Left ventricle myocardium inferior (tissue), 1 donor: ENCODE measurements at regions not wholly inside any gene's neighbourhood (a gene's known extent, or its start where the extent isn't known, plus 50 kb on each side); places are given as distances from the start of the nearest gene placed in this dataset.

ENCODE experiments used
- DNase-seq: peaks from one replicate; pipeline ENCODE4 v3.0.0-alpha.2; 2020
- H3K27ac ChIP-seq: fragments of 200-600 bp; replicated peaks from 2 replicates; pipeline ENCODE4 v1.8.0; 2021
- H3K27me3 ChIP-seq: fragments of 200-600 bp; 2 replicates; pipeline ENCODE4 v1.8.0; 2021; ENCODE audit warnings: low read depth
- H3K36me3 ChIP-seq: fragments of 200-600 bp; 2 replicates; pipeline ENCODE4 v1.8.0; 2021
- H3K4me1 ChIP-seq: fragments of 200-600 bp; 2 replicates; pipeline ENCODE4 v1.8.0; 2021
- H3K4me3 ChIP-seq: fragments of 200-600 bp; 2 replicates; pipeline ENCODE4 v1.8.0; 2021; ENCODE audit warnings: mild to moderate bottlenecking, moderate library complexity
- H3K9me3 ChIP-seq: fragments of 200-600 bp; replicated peaks from 2 replicates; pipeline ENCODE4 v1.8.0; 2021
- CTCF ChIP-seq: fragments of 200-600 bp; IDR thresholded peaks from 2 replicates; pipeline ENCODE4 v1.8.0; 2021; ENCODE audit warnings: antibody characterized with exemption, mild to moderate bottlenecking, borderline replicate concordance
- intact Hi-C: fragments of 100-400 bp; cut with micrococcal nuclease; formaldehyde crosslinking; loops from one replicate; pipeline ENCODE4 v1.11.0; 2022
- donor health status: DM: no; HTN: yes; CAD: no; lungs with severe emphysema.

- TF ChIP-seq CTCF: no peak
- no peak for DNase-seq
- H3K4me1 ChIP-seq: no peaks in the 10 kb centered on the region
- no peaks in the 10 kb centered on the region for H3K36me3 ChIP-seq
- intact Hi-C loops: no loop called here
- H3K9me3 ChIP-seq: peaks cover 20% of the 10 kb centered on the region
- H3K27me3 ChIP-seq: no peaks in the 10 kb centered on the region
- no peak overlapping the region for H3K4me3 ChIP-seq
- H3K27ac ChIP-seq: no peak overlapping the region
These were observed 67.2 kb upstream of the HOPX start for GRCh38 chr4:56748271-56748670.

- intact Hi-C loops: no loop called here
- Histone ChIP-seq H3K4me1 (no peaks in the 10 kb centered on the region), H3K36me3 (no peaks in the 10 kb centered on the region), H3K27ac (no peak overlapping the region), H3K4me3 (no peak overlapping the region), H3K9me3 (peaks cover 20% of the 10 kb centered on the region), H3K27me3 (no peaks in the 10 kb centered on the region)
- DNase-seq: no peak
- TF ChIP-seq CTCF: no peak
These were observed 65.5 kb upstream of the HOPX start for GRCh38 chr4:56746639-56747038.

- no peak for DNase-seq
- Histone ChIP-seq H3K9me3 (peaks cover 15% of the 10 kb centered on the region), H3K27ac (no peak overlapping the region), H3K36me3 (no peaks in the 10 kb centered on the region), H3K4me1 (no peaks in the 10 kb centered on the region), H3K4me3 (no peak overlapping the region), H3K27me3 (no peaks in the 10 kb centered on the region)
- TF ChIP-seq CTCF: no peak
- intact Hi-C loops: no loop called here
These were observed 63.9 kb upstream of the HOPX start for GRCh38 chr4:56745042-56745441.

- TF ChIP-seq CTCF: no peak
- no peaks in the 10 kb centered on the region for H3K27me3 ChIP-seq
- no peak for DNase-seq
- H3K36me3 ChIP-seq: no peaks in the 10 kb centered on the region
- no peak overlapping the region for H3K4me3 ChIP-seq
- intact Hi-C loops: no loop called here
- H3K27ac ChIP-seq: no peak overlapping the region
- H3K4me1 ChIP-seq: no peaks in the 10 kb centered on the region
- peaks cover 10% of the 10 kb centered on the region for H3K9me3 ChIP-seq
These were observed 62.9 kb upstream of the HOPX start for GRCh38 chr4:56744030-56744429.

GRCh38 chr4:56743550-56743949, 62.5 kb upstream of the HOPX start:
- no peaks in the 10 kb centered on the region for H3K27me3 ChIP-seq
- no peaks in the 10 kb centered on the region for H3K4me1 ChIP-seq
- no peak overlapping the region for H3K27ac ChIP-seq
- peaks cover 10% of the 10 kb centered on the region for H3K9me3 ChIP-seq
- intact Hi-C loops: no loop called here
- no peaks in the 10 kb centered on the region for H3K36me3 ChIP-seq
- H3K4me3 ChIP-seq: no peak overlapping the region
- no peak for DNase-seq
- TF ChIP-seq CTCF: no peak
